Smooth muscle cell (in vitro differentiated cells): ENCODE measurements at regions not wholly inside any gene's neighbourhood (a gene's known extent, or its start where the extent isn't known, plus 50 kb on each side); places are given as distances from the start of the nearest gene placed in this dataset.
A peak's percentile ranks its signal among the peaks of the same experiment; 100 is the strongest.

Source experiments
- DNase-seq: peaks from one replicate; lab custom pipeline; 2025; ENCODE audit not compliant: unreplicated experiment; lab: John Stamatoyannopoulos, UW
- H2AFZ ChIP-seq: fragments of 200-600 bp; sonication (generic); 2 replicates; pipeline ENCODE4 v1.6.0; 2016; ENCODE audit warnings: antibody characterized with exemption, low read depth, mild to moderate bottlenecking
- H3F3A ChIP-seq: fragments of 200-600 bp; sonication (generic); 2 replicates; pipeline ENCODE4 v1.6.0; 2017; ENCODE audit warnings: antibody characterized with exemption, low read depth
- H3K27ac ChIP-seq: fragments of 200-600 bp; sonication (generic); 2 replicates; pipeline ENCODE4 v1.5.1; 2016; ENCODE audit warnings: low read depth, mild to moderate bottlenecking
- H3K27me3 ChIP-seq: fragments of 200-600 bp; sonication (generic); 2 replicates; pipeline ENCODE4 v1.6.1; 2016; ENCODE audit warnings: low read depth, mild to moderate bottlenecking
- H3K36me3 ChIP-seq: fragments of 200-600 bp; sonication (generic); 2 replicates; pipeline ENCODE4 v1.5.1; 2016; ENCODE audit warnings: low read depth
- H3K4me1 ChIP-seq: fragments of 200-600 bp; sonication (generic); 2 replicates; pipeline ENCODE4 v1.5.1; 2016; ENCODE audit warnings: low read depth
- H3K4me2 ChIP-seq: fragments of 200-600 bp; sonication (generic); 2 replicates; pipeline ENCODE4 v1.6.0; 2016; ENCODE audit warnings: mild to moderate bottlenecking
- H3K4me3 ChIP-seq: fragments of 200-600 bp; sonication (generic); 2 replicates; pipeline ENCODE4 v1.5.1; 2016; ENCODE audit warnings: mild to moderate bottlenecking
- H3K79me2 ChIP-seq: fragments of 200-600 bp; sonication (generic); 2 replicates; pipeline ENCODE4 v1.6.0; 2016; ENCODE audit warnings: low read depth, mild to moderate bottlenecking
- H3K9ac ChIP-seq: fragments of 200-600 bp; sonication (generic); 2 replicates; pipeline ENCODE4 v1.6.0; 2016; ENCODE audit warnings: low read depth
- H3K9me3 ChIP-seq: fragments of 200-600 bp; sonication (generic); replicated peaks from 2 replicates; pipeline ENCODE4 v1.5.1; 2016; ENCODE audit warnings: low read depth
- H4K20me1 ChIP-seq: fragments of 200-600 bp; sonication (generic); 2 replicates; pipeline ENCODE4 v1.6.0; 2016; ENCODE audit warnings: low read depth
- WGBS: methylation state at CpG from one replicate; pipeline ENCODE4 v1.1.7; 2016; ENCODE audit warnings: low lambda C conversion rate; 5-methylcytosine and 5-hydroxymethylcytosine counted together
- TF ChIP-seq, protein P1 (sequence below): fragments of 200-600 bp; sonication (generic); IDR thresholded peaks from 2 replicates; pipeline ENCODE4 v1.5.1; 2017; ENCODE audit warnings: borderline replicate concordance, mild to moderate bottlenecking, antibody characterized with exemption; ENCODE audit not compliant: insufficient read depth, poor library complexity, severe bottlenecking

- H3K9me3 ChIP-seq, result no peaks in the 10 kb centered on the region
- peak overlapping the region; percentile 67 for H3K9ac ChIP-seq
- H2AFZ ChIP-seq, result no peak overlapping the region
Observed at GRCh38 chr11:128209138-128209435, 378.3 kb downstream of the ETS1 start.

GRCh38 chr11:128208329-128209137 lies 378.8 kb downstream of the ETS1 start:
- no peaks in the 10 kb centered on the region for H3K9me3 ChIP-seq
- WGBS, result 58% methylated on average over 6 of the region's 6 CpGs
- DNase-seq, result no peak
- peak overlapping the region; percentile 67 for H3K9ac ChIP-seq
- no peaks in the 10 kb centered on the region for H3K36me3 ChIP-seq
- no peaks in the 10 kb centered on the region for H4K20me1 ChIP-seq
- H3K27me3 ChIP-seq, result no peaks in the 10 kb centered on the region
- no peaks in the 10 kb centered on the region for H3K79me2 ChIP-seq
- H3K4me1 ChIP-seq, result peaks cover 4% of the 10 kb centered on the region
- peak overlapping the region; percentile 75 for H3K4me2 ChIP-seq
- peak overlapping the region; percentile 5 for H2AFZ ChIP-seq
- TF ChIP-seq, protein P1, sequence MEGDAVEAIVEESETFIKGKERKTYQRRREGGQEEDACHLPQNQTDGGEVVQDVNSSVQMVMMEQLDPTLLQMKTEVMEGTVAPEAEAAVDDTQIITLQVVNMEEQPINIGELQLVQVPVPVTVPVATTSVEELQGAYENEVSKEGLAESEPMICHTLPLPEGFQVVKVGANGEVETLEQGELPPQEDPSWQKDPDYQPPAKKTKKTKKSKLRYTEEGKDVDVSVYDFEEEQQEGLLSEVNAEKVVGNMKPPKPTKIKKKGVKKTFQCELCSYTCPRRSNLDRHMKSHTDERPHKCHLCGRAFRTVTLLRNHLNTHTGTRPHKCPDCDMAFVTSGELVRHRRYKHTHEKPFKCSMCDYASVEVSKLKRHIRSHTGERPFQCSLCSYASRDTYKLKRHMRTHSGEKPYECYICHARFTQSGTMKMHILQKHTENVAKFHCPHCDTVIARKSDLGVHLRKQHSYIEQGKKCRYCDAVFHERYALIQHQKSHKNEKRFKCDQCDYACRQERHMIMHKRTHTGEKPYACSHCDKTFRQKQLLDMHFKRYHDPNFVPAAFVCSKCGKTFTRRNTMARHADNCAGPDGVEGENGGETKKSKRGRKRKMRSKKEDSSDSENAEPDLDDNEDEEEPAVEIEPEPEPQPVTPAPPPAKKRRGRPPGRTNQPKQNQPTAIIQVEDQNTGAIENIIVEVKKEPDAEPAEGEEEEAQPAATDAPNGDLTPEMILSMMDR, result no peak
- H3K4me3 ChIP-seq, result no peak overlapping the region
- H3F3A ChIP-seq, result peaks cover 18% of the 10 kb centered on the region
- peak overlapping the region; percentile 94 for H3K27ac ChIP-seq

More at GRCh38 chr11:128209138-128209435, 378.3 kb downstream of the ETS1 start:
- Histone ChIP-seq H3K27me3 (no peaks in the 10 kb centered on the region), H3K79me2 (no peaks in the 10 kb centered on the region), H3F3A (peaks cover 18% of the 10 kb centered on the region), H3K4me2 (peak overlapping the region; percentile 75), H3K4me1 (peaks cover 4% of the 10 kb centered on the region), H3K36me3 (no peaks in the 10 kb centered on the region), H3K4me3 (no peak overlapping the region), H3K27ac (peak overlapping the region; percentile 94), H4K20me1 (no peaks in the 10 kb centered on the region)
- TF ChIP-seq, protein P1, result no peak
- no peak for DNase-seq

GRCh38 chr11:128207861-128208321 lies 379.5 kb downstream of the ETS1 start:
- Histone ChIP-seq H3K36me3 (no peaks in the 10 kb centered on the region), H3K9me3 (no peaks in the 10 kb centered on the region), H3K27ac (peak overlapping the region; percentile 94), H3K4me2 (peak overlapping the region; percentile 18), H3K9ac (no peak overlapping the region), H3K79me2 (no peaks in the 10 kb centered on the region), H3K27me3 (no peaks in the 10 kb centered on the region), H3K4me3 (no peak overlapping the region), H4K20me1 (no peaks in the 10 kb centered on the region), H2AFZ (peak overlapping the region; percentile 5), H3F3A (peaks cover 18% of the 10 kb centered on the region), H3K4me1 (peaks cover 4% of the 10 kb centered on the region)
- TF ChIP-seq, protein P1, result no peak
- no peak for DNase-seq
- WGBS, result 69% methylated on average over 3 of the region's 3 CpGs

- no peaks in the 10 kb centered on the region for H4K20me1 ChIP-seq
- H3K27ac ChIP-seq, result no peak overlapping the region
- H3K4me1 ChIP-seq, result peaks cover 4% of the 10 kb centered on the region
- peaks cover 18% of the 10 kb centered on the region for H3F3A ChIP-seq
- H3K9ac ChIP-seq, result no peak overlapping the region
- no peaks in the 10 kb centered on the region for H3K79me2 ChIP-seq
- no peaks in the 10 kb centered on the region for H3K9me3 ChIP-seq
- H3K27me3 ChIP-seq, result no peaks in the 10 kb centered on the region
- H3K4me2 ChIP-seq, result no peak overlapping the region
- H2AFZ ChIP-seq, result no peak overlapping the region
- TF ChIP-seq, protein P1, result no peak
- no peaks in the 10 kb centered on the region for H3K36me3 ChIP-seq
- DNase-seq, result no peak
- H3K4me3 ChIP-seq, result no peak overlapping the region
Observed at GRCh38 chr11:128206461-128206860, 380.9 kb downstream of the ETS1 start.
